Large intestine (tissue), 3 donors: ENCODE measurements at regions not wholly inside any gene's neighbourhood (a gene's known extent, or its start where the extent isn't known, plus 50 kb on each side); places are given as distances from the start of the nearest gene placed in this dataset.

ENCODE experiments used
- DNase-seq, 2 donors: peaks; one replicate each; pipeline versions ENCODE4 v3.0.0 to v3.0.0-alpha.2; 2013
- H3K27ac ChIP-seq: one replicate; pipeline ENCODE4 v1.5.1; 2013; ENCODE audit warnings: low read length
- H3K27me3 ChIP-seq: 2 replicates; pipeline ENCODE4 v1.6.1; 2013; ENCODE audit warnings: low read length; ENCODE audit not compliant: control insufficient read depth, insufficient read depth
- H3K36me3 ChIP-seq: 2 replicates; pipeline ENCODE4 v1.6.1; 2013; ENCODE audit warnings: low read length; ENCODE audit not compliant: control insufficient read depth, insufficient read depth
- H3K4me1 ChIP-seq: one replicate; pipeline ENCODE4 v1.6.1; 2013; ENCODE audit warnings: low read length; ENCODE audit not compliant: control insufficient read depth, insufficient read depth
- H3K4me3 ChIP-seq: one replicate; pipeline ENCODE4 v1.5.1; 2013; ENCODE audit warnings: low read length
- H3K9me3 ChIP-seq: one replicate; pipeline ENCODE4 v1.6.1; 2013; ENCODE audit warnings: mild to moderate bottlenecking, low read depth, low read length, moderate library complexity; ENCODE audit not compliant: control insufficient read depth
- WGBS: methylation state at CpG from one replicate; pipeline ENCODE4 v1.1.5; 2013; ENCODE audit warnings: low lambda C conversion rate; ENCODE audit not compliant: insufficient coverage; 5-methylcytosine and 5-hydroxymethylcytosine counted together

DNA sequence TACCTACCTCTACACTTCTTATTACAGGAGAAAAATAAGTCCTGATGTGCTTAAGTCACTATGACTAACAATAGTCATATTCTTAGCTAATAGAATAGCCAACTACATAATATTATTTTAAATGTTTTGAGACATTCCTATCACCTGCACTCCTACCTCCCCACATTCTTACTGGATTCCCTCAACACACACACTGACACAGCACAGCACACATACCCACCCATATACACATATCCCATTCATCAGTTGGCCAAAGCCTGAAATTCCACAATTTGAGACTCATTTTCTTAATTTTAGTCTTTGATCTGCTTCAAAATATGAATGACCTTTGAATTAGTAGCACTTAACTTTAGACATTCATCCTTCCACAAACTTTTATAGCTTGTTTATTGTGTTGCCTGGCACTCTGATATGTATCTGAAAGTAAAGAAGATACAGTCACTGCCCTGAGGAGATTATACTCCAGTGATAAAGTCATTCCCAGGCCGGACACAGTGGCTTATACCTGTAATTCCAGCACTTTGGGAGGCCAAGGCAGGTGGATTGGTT lies 168.3 kb upstream of the RASA1 start:
- Histone ChIP-seq H3K9me3 (no peaks in the 10 kb centered on the region), H3K36me3 (no peaks in the 10 kb centered on the region), H3K4me1 (no peaks in the 10 kb centered on the region), H3K4me3 (no peak overlapping the region), H3K27me3 (no peaks in the 10 kb centered on the region), H3K27ac (no peak overlapping the region)
- no CpG with 5 or more reads among the region's 1 CpG for WGBS
- no peak for DNase-seq

DNA sequence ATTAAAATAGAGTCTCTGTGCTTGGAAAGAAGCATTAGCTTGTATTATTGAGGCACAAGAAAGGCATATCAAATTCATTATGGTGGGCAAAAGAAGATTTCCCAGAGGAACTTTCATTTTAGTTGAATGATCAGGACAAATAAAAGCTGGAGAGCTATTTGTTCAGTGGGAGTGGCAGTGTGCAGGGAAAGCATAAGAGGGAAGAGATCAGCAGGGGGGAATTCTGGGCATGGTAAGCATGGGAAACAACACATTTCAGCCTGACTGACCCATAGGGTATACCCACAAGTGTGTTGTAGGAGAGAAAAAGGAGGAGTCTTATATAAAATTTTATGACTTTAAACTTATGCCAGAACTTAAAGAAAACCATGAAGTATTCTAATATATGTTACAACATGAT lies 167.7 kb upstream of the RASA1 start:
- no peak overlapping the region for H3K27ac ChIP-seq
- H3K4me1 ChIP-seq, result no peaks in the 10 kb centered on the region
- no peak for DNase-seq
- H3K27me3 ChIP-seq, result no peaks in the 10 kb centered on the region
- H3K4me3 ChIP-seq, result no peak overlapping the region
- H3K36me3 ChIP-seq, result no peaks in the 10 kb centered on the region
- no peaks in the 10 kb centered on the region for H3K9me3 ChIP-seq

DNA sequence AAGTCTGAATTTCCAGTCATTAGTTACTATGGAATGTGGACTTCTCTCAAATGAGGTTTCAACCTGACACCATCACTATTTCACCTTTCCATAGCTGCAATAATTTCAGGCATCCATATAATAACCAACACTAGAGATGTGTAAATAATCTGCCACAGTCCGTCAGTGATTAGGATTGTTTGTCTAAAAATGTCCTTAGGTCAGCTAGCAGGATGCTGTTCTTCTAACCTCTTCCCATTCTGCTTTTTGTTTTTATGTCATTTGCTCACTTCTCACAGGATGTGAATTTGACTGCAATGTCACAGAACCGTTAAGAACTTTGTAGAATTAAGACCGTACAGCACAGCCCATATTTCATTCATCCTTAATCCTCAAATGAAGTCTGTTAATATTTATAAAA lies 166.4 kb upstream of the RASA1 start:
- no peaks in the 10 kb centered on the region for H3K27me3 ChIP-seq
- WGBS, result 43% methylated on average over 2 of the region's 3 CpGs
- H3K4me1 ChIP-seq, result no peaks in the 10 kb centered on the region
- H3K9me3 ChIP-seq, result no peaks in the 10 kb centered on the region
- no peak overlapping the region for H3K4me3 ChIP-seq
- H3K36me3 ChIP-seq, result no peaks in the 10 kb centered on the region
- DNase-seq, result no peak
- no peak overlapping the region for H3K27ac ChIP-seq

GRCh38 chr5:87102841-87103240 lies 164.8 kb upstream of the RASA1 start:
- no peaks in the 10 kb centered on the region for H3K27me3 ChIP-seq
- DNase-seq, result no peak
- WGBS, result 100% methylated on average over 1 of the region's 1 CpG
- H3K4me3 ChIP-seq, result no peak overlapping the region
- no peaks in the 10 kb centered on the region for H3K36me3 ChIP-seq
- no peak overlapping the region for H3K27ac ChIP-seq
- no peaks in the 10 kb centered on the region for H3K4me1 ChIP-seq
- H3K9me3 ChIP-seq, result no peaks in the 10 kb centered on the region

DNA sequence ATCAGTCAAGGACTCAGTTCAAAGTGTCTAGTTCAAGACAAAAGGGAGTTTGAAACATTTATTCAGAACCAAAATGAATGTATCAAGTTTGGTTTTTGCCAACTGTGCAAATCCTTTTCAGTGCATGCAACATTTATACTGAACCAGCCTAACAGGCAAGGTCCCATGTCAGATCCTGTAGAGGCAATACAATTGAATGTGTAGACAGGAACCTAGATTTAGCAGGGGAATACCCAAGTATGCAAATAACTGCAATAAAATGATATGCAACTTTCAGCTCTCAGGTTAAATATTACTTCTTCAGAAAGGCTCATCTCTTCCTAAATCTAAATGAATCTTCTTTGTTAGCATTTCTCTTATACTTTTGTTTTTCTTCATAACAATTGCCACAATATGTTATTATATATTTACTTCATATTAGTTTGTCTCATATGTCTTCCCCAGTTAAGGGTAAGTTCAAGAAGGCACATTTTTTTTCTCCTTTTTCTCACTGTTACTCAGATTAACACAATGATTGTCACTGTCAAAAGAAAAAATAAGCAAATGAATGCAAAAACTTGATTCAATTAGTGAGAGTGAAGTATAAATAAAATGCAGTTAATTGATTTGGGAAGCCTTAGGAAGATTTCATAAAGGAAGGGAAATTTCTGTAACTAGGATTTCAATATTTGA lies 163.9 kb upstream of the RASA1 start:
- Histone ChIP-seq H3K36me3 (no peaks in the 10 kb centered on the region), H3K27ac (no peak overlapping the region), H3K27me3 (no peaks in the 10 kb centered on the region), H3K4me3 (no peak overlapping the region), H3K4me1 (no peaks in the 10 kb centered on the region), H3K9me3 (no peaks in the 10 kb centered on the region)
- DNase-seq, result peak; percentile 19 to 54

GRCh38 chr5:87105577-87105976 lies 162.1 kb upstream of the RASA1 start:
- Histone ChIP-seq H3K4me3 (no peak overlapping the region), H3K27me3 (no peaks in the 10 kb centered on the region), H3K27ac (no peak overlapping the region), H3K36me3 (no peaks in the 10 kb centered on the region), H3K9me3 (no peaks in the 10 kb centered on the region), H3K4me1 (no peaks in the 10 kb centered on the region)
- no peak for DNase-seq
- 100% methylated on average over 1 of the region's 2 CpGs for WGBS

- Histone ChIP-seq H3K4me1 (no peaks in the 10 kb centered on the region), H3K36me3 (no peaks in the 10 kb centered on the region), H3K27ac (no peak overlapping the region), H3K27me3 (no peaks in the 10 kb centered on the region), H3K4me3 (no peak overlapping the region), H3K9me3 (no peaks in the 10 kb centered on the region)
- DNase-seq, result no peak
- no CpG with 5 or more reads among the region's 2 CpGs for WGBS
These were observed 157.9 kb upstream of the RASA1 start for GRCh38 chr5:87109746-87110145.

- Histone ChIP-seq H3K4me3 (no peak overlapping the region), H3K36me3 (no peaks in the 10 kb centered on the region), H3K9me3 (no peaks in the 10 kb centered on the region), H3K27ac (no peak overlapping the region), H3K4me1 (no peaks in the 10 kb centered on the region), H3K27me3 (no peaks in the 10 kb centered on the region)
- DNase-seq, result no peak
- WGBS, result 100% methylated on average over 1 of the region's 2 CpGs
These were observed 157.0 kb upstream of the RASA1 start for GRCh38 chr5:87110721-87111120.

GRCh38 chr5:87113861-87114260 lies 153.8 kb upstream of the RASA1 start:
- Histone ChIP-seq H3K27me3 (no peaks in the 10 kb centered on the region), H3K9me3 (no peaks in the 10 kb centered on the region), H3K36me3 (no peaks in the 10 kb centered on the region), H3K4me1 (no peaks in the 10 kb centered on the region), H3K27ac (no peak overlapping the region), H3K4me3 (no peak overlapping the region)
- 44% methylated on average over 1 of the region's 3 CpGs for WGBS
- no peak for DNase-seq

GRCh38 chr5:87114631-87115030 lies 153.1 kb upstream of the RASA1 start:
- H3K4me3 ChIP-seq, result no peak overlapping the region
- H3K9me3 ChIP-seq, result no peaks in the 10 kb centered on the region
- no peaks in the 10 kb centered on the region for H3K4me1 ChIP-seq
- H3K36me3 ChIP-seq, result no peaks in the 10 kb centered on the region
- no peaks in the 10 kb centered on the region for H3K27me3 ChIP-seq
- H3K27ac ChIP-seq, result no peak overlapping the region
- no CpG with 5 or more reads among the region's 4 CpGs for WGBS
- DNase-seq, result no peak

GRCh38 chr5:87115839-87116364 lies 151.8 kb upstream of the RASA1 start:
- Histone ChIP-seq H3K4me3 (no peak overlapping the region), H3K9me3 (no peaks in the 10 kb centered on the region), H3K4me1 (no peaks in the 10 kb centered on the region), H3K27ac (no peak overlapping the region), H3K27me3 (no peaks in the 10 kb centered on the region), H3K36me3 (no peaks in the 10 kb centered on the region)
- no peak for DNase-seq
- 100% methylated on average over 1 of the region's 3 CpGs for WGBS
